IMR-90 (cell line): ENCODE measurements at regions not wholly inside any gene's neighbourhood (a gene's known extent, or its start where the extent isn't known, plus 50 kb on each side); places are given as distances from the start of the nearest gene placed in this dataset.

ENCODE experiments used
- ATAC-seq: fragments of 200-7000 bp; cut with Tn5 transposase; 2 replicates; pipeline ENCODE4 v1.9.1; 2020; ENCODE audit warnings: low read depth, mild to moderate bottlenecking, moderate library complexity
- BruUV-seq: library from RNA; stranded (reverse); fragments of 400-500 nt; replicated peaks from 2 replicates; lab custom pipeline; 2021; lab: Mats Ljungman, UMichigan
- CTCF ChIA-PET: fragments of 300-600 bp; formaldehyde crosslinking; extraction: SDS; loops from one replicate; lab custom pipeline; 2021; ENCODE audit warnings: antibody characterized with exemption; lab: Yijun Ruan, JAX
- POLR2A ChIA-PET: fragments of 300-600 bp; sonication (Branson Sonifier 250); formaldehyde crosslinking; loops from one replicate; lab custom pipeline; 2022; ENCODE audit warnings: antibody characterized with exemption; ENCODE audit not compliant: unreplicated experiment; lab: Charles Lee
- DNase-seq: peaks from one replicate; pipeline ENCODE4 v3.0.0; 2013
- H2AFZ ChIP-seq: replicated peaks from 2 replicates; pipeline ENCODE3; 2013; ENCODE audit warnings: low read length, mild to moderate bottlenecking; ENCODE audit not compliant: poor library complexity
- H2AK5ac ChIP-seq: 2 replicates; pipeline ENCODE4 v1.6.1; 2013; ENCODE audit warnings: low read depth, low read length, inconsistent platforms
- H2AK9ac ChIP-seq: replicated peaks from 2 replicates; pipeline ENCODE3; 2013; ENCODE audit warnings: mild to moderate bottlenecking, low read depth, low read length, moderate library complexity; ENCODE audit not compliant: poor library complexity
- H2BK120ac ChIP-seq: 2 replicates; pipeline ENCODE4 v1.6.1; 2013; ENCODE audit warnings: low read depth, low read length, inconsistent platforms
- H2BK15ac ChIP-seq: 3 replicates; pipeline ENCODE4 v1.6.1; 2013; ENCODE audit warnings: low read depth, low read length, inconsistent platforms
- H2BK20ac ChIP-seq: 2 replicates; pipeline ENCODE4 v1.6.1; 2013; ENCODE audit warnings: low read depth, mild to moderate bottlenecking, inconsistent platforms, low read length, moderate library complexity
- H2BK5ac ChIP-seq: 2 replicates; pipeline ENCODE4 v1.6.1; 2013; ENCODE audit warnings: mild to moderate bottlenecking, low read depth, low read length, inconsistent platforms; ENCODE audit not compliant: poor library complexity, severe bottlenecking
- H3K14ac ChIP-seq: replicated peaks from 2 replicates; pipeline ENCODE4 v1.6.1; 2013; ENCODE audit warnings: low read depth, low read length, inconsistent platforms
- H3K18ac ChIP-seq: 2 replicates; pipeline ENCODE4 v1.6.1; 2013; ENCODE audit warnings: low read depth, low read length, control low read depth
- H3K23ac ChIP-seq: 2 replicates; pipeline ENCODE4 v1.6.1; 2013; ENCODE audit warnings: low read depth, low read length, inconsistent platforms
- H3K27ac ChIP-seq: 2 replicates; pipeline ENCODE4 v1.5.1; 2013; ENCODE audit warnings: mild to moderate bottlenecking, control low read depth, low read length; ENCODE audit not compliant: insufficient read depth
- H3K27me3 ChIP-seq: 2 replicates; pipeline ENCODE4 v1.6.1; 2013; ENCODE audit warnings: low read length; ENCODE audit not compliant: control insufficient read depth, insufficient read depth
- H3K36me3 ChIP-seq: 2 replicates; pipeline ENCODE4 v1.6.1; 2013; ENCODE audit warnings: low read length, mixed read lengths; ENCODE audit not compliant: control insufficient read depth, insufficient read depth
- H3K4ac ChIP-seq: 2 replicates; pipeline ENCODE4 v1.6.1; 2013; ENCODE audit warnings: low read depth, low read length, inconsistent platforms
- H3K4me1 ChIP-seq: 2 replicates; pipeline ENCODE4 v1.6.1; 2013; ENCODE audit warnings: low read length, mixed read lengths; ENCODE audit not compliant: control insufficient read depth, insufficient read depth
- H3K4me2 ChIP-seq: 2 replicates; pipeline ENCODE4 v1.6.1; 2013; ENCODE audit warnings: low read depth, mild to moderate bottlenecking, control low read depth, low read length, moderate library complexity
- H3K4me3 ChIP-seq: 2 replicates; pipeline ENCODE4 v1.5.1; 2013; ENCODE audit warnings: low read depth, mild to moderate bottlenecking, control low read depth, low read length, moderate library complexity; ENCODE audit not compliant: insufficient read depth
- H3K56ac ChIP-seq: 2 replicates; pipeline ENCODE4 v1.6.1; 2013; ENCODE audit warnings: low read length, inconsistent platforms; ENCODE audit not compliant: insufficient read depth; ENCODE audit errors: extremely low read depth
- H3K79me1 ChIP-seq, 2 experiments: 2 replicates each; pipeline ENCODE4 v1.6.1; 2013; ENCODE audit warnings: low read length in 2 of 2, inconsistent platforms in 1 of 2, low read depth in 1 of 2
- H3K9ac ChIP-seq: 2 replicates; pipeline ENCODE4 v1.6.1; 2013; ENCODE audit warnings: low read depth, low read length, control low read depth
- H3K9me1 ChIP-seq: 2 replicates; pipeline ENCODE4 v1.6.1; 2013; ENCODE audit warnings: low read length, inconsistent platforms; ENCODE audit not compliant: insufficient read depth
- H3K9me3 ChIP-seq: 2 replicates; pipeline ENCODE4 v1.6.1; 2013; ENCODE audit warnings: low read length; ENCODE audit not compliant: control insufficient read depth, insufficient read depth
- H4K20me1 ChIP-seq: 2 replicates; pipeline ENCODE4 v1.6.1; 2013; ENCODE audit warnings: low read length, inconsistent platforms; ENCODE audit not compliant: insufficient read depth
- H4K5ac ChIP-seq: 2 replicates; pipeline ENCODE4 v1.6.1; 2013; ENCODE audit warnings: mild to moderate bottlenecking, low read depth, low read length, control low read depth
- H4K8ac ChIP-seq, 2 experiments: 2 replicates each; pipeline ENCODE4 v1.6.1; 2013; ENCODE audit warnings: low read depth in 2 of 2, low read length in 2 of 2, control low read depth in 1 of 2, inconsistent platforms in 1 of 2
- H4K91ac ChIP-seq: 2 replicates; pipeline ENCODE4 v1.6.1; 2013; ENCODE audit warnings: low read depth, low read length, inconsistent platforms; ENCODE audit not compliant: insufficient read depth
- BHLHE40 ChIP-seq: fragments of 150-350 bp; IDR thresholded peaks from 2 replicates; pipeline ENCODE4 v1.6.1; 2016; ENCODE audit warnings: mild to moderate bottlenecking, low read depth, low read length
- CEBPB ChIP-seq: IDR thresholded peaks from 2 replicates; pipeline ENCODE4 v1.6.1; 2012; ENCODE audit warnings: low read depth, low read length, improper control_type of control experiment
- CHD1 ChIP-seq: IDR thresholded peaks from 2 replicates; pipeline ENCODE4 v1.6.1; 2012; ENCODE audit warnings: low read depth, low read length, improper control_type of control experiment
- CTCF ChIP-seq: conservative IDR thresholded peaks from 2 replicates; pipeline ENCODE4 v1.5.1; 2012; ENCODE audit warnings: mild to moderate bottlenecking, low read depth, low read length, improper control_type of control experiment
- ELK1 ChIP-seq: fragments of 150-350 bp; IDR thresholded peaks from 2 replicates; pipeline ENCODE4 v1.6.1; 2016; ENCODE audit warnings: low read depth, mild to moderate bottlenecking, low read length, moderate library complexity, borderline replicate concordance
- FOS ChIP-seq: fragments of 150-350 bp; IDR thresholded peaks from 2 replicates; pipeline ENCODE4 v1.6.1; 2016; ENCODE audit warnings: low read depth, low read length
- MAFK ChIP-seq: IDR thresholded peaks from 2 replicates; pipeline ENCODE4 v1.6.1; 2012; ENCODE audit warnings: low read depth, low read length, improper control_type of control experiment
- MAZ ChIP-seq: IDR thresholded peaks from 2 replicates; pipeline ENCODE4 v1.6.1; 2012; ENCODE audit warnings: low read depth, mild to moderate bottlenecking, low read length, improper control_type of control experiment, moderate library complexity, borderline replicate concordance
- MXI1 ChIP-seq: IDR thresholded peaks from 2 replicates; pipeline ENCODE4 v1.6.1; 2012; ENCODE audit warnings: low read depth, mild to moderate bottlenecking, low read length, moderate library complexity, borderline replicate concordance
- NFE2L2 ChIP-seq: fragments of 150-350 bp; IDR thresholded peaks from 2 replicates; pipeline ENCODE4 v1.6.1; 2016; ENCODE audit warnings: low read depth, mild to moderate bottlenecking, low read length
- POLR2A ChIP-seq: IDR thresholded peaks from 2 replicates; pipeline ENCODE4 v1.6.1; 2012; ENCODE audit warnings: mild to moderate bottlenecking, low read depth, low read length
- RAD21 ChIP-seq: IDR thresholded peaks from 2 replicates; pipeline ENCODE4 v1.6.1; 2012; ENCODE audit warnings: low read length, improper control_type of control experiment
- RCOR1 ChIP-seq: IDR thresholded peaks from 2 replicates; pipeline ENCODE4 v1.6.1; 2012; ENCODE audit warnings: mild to moderate bottlenecking, low read length, improper control_type of control experiment; ENCODE audit not compliant: insufficient replicate concordance
- RFX5 ChIP-seq: IDR thresholded peaks from 2 replicates; pipeline ENCODE4 v1.8.0; 2012; ENCODE audit warnings: low read depth, mild to moderate bottlenecking, low read length, moderate library complexity
- SMC3 ChIP-seq: fragments of 150-350 bp; IDR thresholded peaks from 2 replicates; pipeline ENCODE4 v1.6.1; 2016; ENCODE audit warnings: low read depth, mild to moderate bottlenecking, antibody characterized with exemption, low read length, moderate library complexity
- USF2 ChIP-seq: fragments of 150-350 bp; IDR thresholded peaks from 2 replicates; pipeline ENCODE4 v1.6.1; 2017; ENCODE audit warnings: mild to moderate bottlenecking, antibody characterized with exemption, low read length, low read depth
- WGBS, 2 experiments: methylation state at CpG; one replicate each; pipeline versions ENCODE4 v1.1.5 to v1.1.7; 2013; ENCODE audit warnings: missing lambda C conversion rate in 2 of 2; ENCODE audit not compliant: insufficient read length in 1 of 2; ENCODE audit errors: extremely low coverage in 2 of 2; 5-methylcytosine and 5-hydroxymethylcytosine counted together
- dilution Hi-C: fragments of 300-500 bp; cut with HindIII; formaldehyde crosslinking; loops from one replicate; pipeline ENCODE4 v1.14.3; 2018; ENCODE audit warnings: low sequenced_read_pairs; ENCODE audit not compliant: unreplicated experiment
- in situ Hi-C: fragments of 300-500 bp; cut with MboI; formaldehyde crosslinking; loops from 3 replicates; pipeline ENCODE4 v1.14.3; 2019; ENCODE audit warnings: low sequenced_read_pairs, inconsistent platforms, mixed read lengths
- intact Hi-C: fragments of 100-400 bp; cut with micrococcal nuclease; formaldehyde crosslinking; loops from 2 replicates; pipeline ENCODE4 v1.10.0; 2022

- Histone ChIP-seq H3K36me3 (no peaks in the 10 kb centered on the region), H2BK20ac (no peak overlapping the region), H3K9ac (no peak overlapping the region), H3K27me3 (peaks cover 18% of the 10 kb centered on the region), H4K91ac (no peak overlapping the region), H3K23ac (no peak overlapping the region), H4K20me1 (no peaks in the 10 kb centered on the region), H4K8ac (no peak overlapping the region), H3K9me1 (no peaks in the 10 kb centered on the region), H3K14ac (no peak overlapping the region), H3K9me3 (no peaks in the 10 kb centered on the region), H2AFZ (no peak overlapping the region), H2BK120ac (no peak overlapping the region), H3K18ac (no peak overlapping the region), H2AK9ac (no peak overlapping the region), H3K56ac (no peak overlapping the region), H2AK5ac (no peak overlapping the region), H2BK15ac (no peak overlapping the region), H3K27ac (no peak overlapping the region), H3K4me1 (0 out of 2 replicates have a peak, but pooled peaks cover 2% of the 10 kb centered on the region), H4K5ac (no peak overlapping the region), H3K4me2 (no peak overlapping the region), H2BK5ac (no peak overlapping the region), H3K79me1 (no peaks in the 10 kb centered on the region), H3K4ac (no peak overlapping the region), H3K4me3 (no peak overlapping the region)
- TF ChIP-seq CEBPB (no peak), SMC3 (no peak), CTCF (no peak), RCOR1 (no peak), RFX5 (no peak), MXI1 (no peak), MAZ (no peak), RAD21 (no peak), POLR2A (no peak), CHD1 (no peak), FOS (no peak), ELK1 (no peak), NFE2L2 (no peak), USF2 (no peak), BHLHE40 (no peak), MAFK (no peak)
- dilution Hi-C loops = no loop called here
- POLR2A ChIA-PET = no interaction called here
- intact Hi-C loops = no loop called here
- no CpG with 5 or more reads among the region's 1 CpG for WGBS, 2 experiments
- CTCF ChIA-PET = no interaction called here
- no peak for ATAC-seq
- in situ Hi-C loops = no loop called here
- DNase-seq = no peak
- BruUV-seq = no TSS peak
Measured at GRCh38 chr16:50472472-50472871, 75.7 kb upstream of the NKD1 start.
